ENCODE measurements at regions not wholly inside any gene's neighbourhood (a gene's known extent, or its start where the extent isn't known, plus 50 kb on each side); places are given as distances from the start of the nearest gene placed in this dataset.
A peak's percentile ranks its signal among the peaks of the same experiment; 100 is the strongest.

DNA sequence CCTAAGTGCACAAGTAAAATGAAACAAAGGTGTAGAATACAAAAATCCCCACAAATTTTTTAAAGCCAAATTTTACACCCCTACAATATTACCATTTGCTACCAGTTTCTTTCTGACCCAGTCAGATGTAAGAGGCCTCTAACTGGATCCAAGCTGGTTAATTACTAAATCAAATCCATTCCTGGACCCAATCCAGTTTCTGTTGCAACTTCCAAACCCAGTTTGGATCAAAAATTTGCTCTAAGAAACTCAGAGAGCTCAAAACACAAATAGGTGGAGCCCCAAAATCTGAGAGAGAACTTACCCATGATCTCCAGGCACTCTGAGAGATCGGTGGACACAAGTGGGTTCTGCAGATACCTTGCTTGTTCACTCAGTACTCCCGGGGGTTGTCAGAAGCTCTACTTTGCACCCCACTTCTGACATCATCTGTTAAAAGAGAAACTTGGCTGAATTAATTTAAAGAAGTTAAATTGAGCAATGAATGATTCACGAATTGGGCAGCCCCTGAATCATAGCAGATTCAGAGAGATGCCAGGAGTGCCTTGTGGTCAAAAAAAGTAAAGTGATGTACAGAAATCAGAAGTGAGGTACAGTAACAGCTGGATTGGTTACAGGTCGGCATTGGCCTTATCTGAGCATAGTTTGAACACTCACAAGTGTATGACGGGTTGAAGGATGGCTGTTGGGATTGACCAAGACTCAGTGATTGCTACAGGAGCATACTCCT is 448.0 kb downstream of the KCNT2 start:
- no peaks in the 10 kb centered on the region for H3K9me3 ChIP-seq

DNA sequence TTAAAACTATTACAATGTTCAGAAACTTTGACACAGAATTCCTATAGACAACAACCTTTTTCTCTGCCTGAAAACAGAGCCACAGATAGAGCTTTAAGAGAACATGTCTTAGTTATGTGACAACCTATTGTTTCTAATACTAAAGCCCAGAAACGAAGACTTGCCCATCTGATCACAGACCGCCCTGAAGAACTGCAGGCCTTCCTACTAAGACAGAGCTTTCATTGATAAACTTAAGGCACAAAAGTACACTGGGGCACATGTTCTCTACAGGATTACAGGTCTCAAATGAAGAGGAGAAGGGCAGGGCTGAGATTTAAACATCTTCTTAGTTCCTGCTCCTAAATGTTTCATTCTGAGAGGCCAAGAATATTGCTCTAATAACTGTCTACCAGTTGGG is 452.7 kb downstream of the KCNT2 start:
- no peak for ATAC-seq (ENCODE audit: insufficient number of reproducible peaks, low FRiP score, low read depth)
- Histone ChIP-seq H3K27ac (no peak overlapping the region), H3K36me3 (no peaks in the 10 kb centered on the region), H3K4me3 (no peak overlapping the region), H3K4me1 (ENCODE audit: control insufficient read depth in 1 of 2, low read depth in 2 of 2) (no peaks in the 10 kb centered on the region), H3K27me3 (replicated peaks; ENCODE audit: insufficient read depth) (no peaks in the 10 kb centered on the region), H3K9me3 (no peaks in the 10 kb centered on the region)
- TF ChIP-seq, protein P1, sequence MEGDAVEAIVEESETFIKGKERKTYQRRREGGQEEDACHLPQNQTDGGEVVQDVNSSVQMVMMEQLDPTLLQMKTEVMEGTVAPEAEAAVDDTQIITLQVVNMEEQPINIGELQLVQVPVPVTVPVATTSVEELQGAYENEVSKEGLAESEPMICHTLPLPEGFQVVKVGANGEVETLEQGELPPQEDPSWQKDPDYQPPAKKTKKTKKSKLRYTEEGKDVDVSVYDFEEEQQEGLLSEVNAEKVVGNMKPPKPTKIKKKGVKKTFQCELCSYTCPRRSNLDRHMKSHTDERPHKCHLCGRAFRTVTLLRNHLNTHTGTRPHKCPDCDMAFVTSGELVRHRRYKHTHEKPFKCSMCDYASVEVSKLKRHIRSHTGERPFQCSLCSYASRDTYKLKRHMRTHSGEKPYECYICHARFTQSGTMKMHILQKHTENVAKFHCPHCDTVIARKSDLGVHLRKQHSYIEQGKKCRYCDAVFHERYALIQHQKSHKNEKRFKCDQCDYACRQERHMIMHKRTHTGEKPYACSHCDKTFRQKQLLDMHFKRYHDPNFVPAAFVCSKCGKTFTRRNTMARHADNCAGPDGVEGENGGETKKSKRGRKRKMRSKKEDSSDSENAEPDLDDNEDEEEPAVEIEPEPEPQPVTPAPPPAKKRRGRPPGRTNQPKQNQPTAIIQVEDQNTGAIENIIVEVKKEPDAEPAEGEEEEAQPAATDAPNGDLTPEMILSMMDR (IDR thresholded peaks at IDR 0.05) = no peak
- no peak for DNase-seq (ENCODE audit: low spot score)

More for the DNA sequence above, 448.0 kb downstream of the KCNT2 start:
- H3K27ac ChIP-seq = no peak overlapping the region
- TF ChIP-seq, protein P1 (IDR thresholded peaks at IDR 0.05) = no peak
- ATAC-seq (ENCODE audit: insufficient number of reproducible peaks, low FRiP score, low read depth) (no peak), DNase-seq (ENCODE audit: low spot score) (no peak)
- H3K4me1 ChIP-seq (ENCODE audit: control insufficient read depth in 1 of 2, low read depth in 2 of 2) = no peaks in the 10 kb centered on the region
- H3K36me3 ChIP-seq = no peaks in the 10 kb centered on the region
- H3K4me3 ChIP-seq = no peak overlapping the region
- H3K27me3 ChIP-seq (replicated peaks; ENCODE audit: insufficient read depth) = no peaks in the 10 kb centered on the region

GRCh38 chr1:196152975-196153374 is 455.3 kb downstream of the KCNT2 start:
- Histone ChIP-seq H3K9me3 (no peaks in the 10 kb centered on the region), H3K27me3 (replicated peaks; ENCODE audit: insufficient read depth) (no peaks in the 10 kb centered on the region), H3K36me3 (no peaks in the 10 kb centered on the region), H3K4me1 (ENCODE audit: control insufficient read depth in 1 of 2, low read depth in 2 of 2) (no peaks in the 10 kb centered on the region), H3K27ac (no peak overlapping the region), H3K4me3 (no peak overlapping the region)
- DNase-seq (ENCODE audit: low spot score) = no peak
- ATAC-seq (ENCODE audit: insufficient number of reproducible peaks, low FRiP score, low read depth) = no peak
- TF ChIP-seq, protein P1 (IDR thresholded peaks at IDR 0.05) = no peak

GRCh38 chr1:196152086-196152485 is 456.2 kb downstream of the KCNT2 start:
- ATAC-seq (ENCODE audit: insufficient number of reproducible peaks, low FRiP score, low read depth) (no peak), DNase-seq (ENCODE audit: low spot score) (no peak)
- Histone ChIP-seq H3K27me3 (replicated peaks; ENCODE audit: insufficient read depth) (no peaks in the 10 kb centered on the region), H3K36me3 (no peaks in the 10 kb centered on the region), H3K9me3 (no peaks in the 10 kb centered on the region), H3K27ac (no peak overlapping the region), H3K4me1 (ENCODE audit: control insufficient read depth in 1 of 2, low read depth in 2 of 2) (peaks cover 0 to 2% of the 10 kb centered on the region in 2 donors), H3K4me3 (no peak overlapping the region)
- TF ChIP-seq, protein P1 (IDR thresholded peaks at IDR 0.05) = no peak

- H3K4me3 ChIP-seq = no peak overlapping the region
- peaks cover 0 to 9% of the 10 kb centered on the region in 2 donors for H3K4me1 ChIP-seq (ENCODE audit: control insufficient read depth in 1 of 2, low read depth in 2 of 2)
- DNase-seq (ENCODE audit: low spot score) (no peak), ATAC-seq (ENCODE audit: insufficient number of reproducible peaks, low FRiP score, low read depth) (no peak)
- no peaks in the 10 kb centered on the region for H3K36me3 ChIP-seq
- H3K27me3 ChIP-seq (replicated peaks; ENCODE audit: insufficient read depth) = no peaks in the 10 kb centered on the region
- TF ChIP-seq, protein P1 (IDR thresholded peaks at IDR 0.05) = peak; percentile 56
- H3K9me3 ChIP-seq = no peaks in the 10 kb centered on the region
- no peak overlapping the region for H3K27ac ChIP-seq
These were observed 459.8 kb downstream of the KCNT2 start for GRCh38 chr1:196148367-196148970.
